Retinal pigment epithelial cell (primary cell): ENCODE measurements at regions not wholly inside any gene's neighbourhood (a gene's known extent, or its start where the extent isn't known, plus 50 kb on each side); places are given as distances from the start of the nearest gene placed in this dataset.
"Not testable (repeated sequence)": the region's sequence is repeated elsewhere in the genome, so short reads cannot be mapped to it uniquely, and the experiment has no call there.

Experiments used
- DNase-seq: peaks from one replicate; pipeline ENCODE4 v3.0.0-alpha.2; 2010; ENCODE audit warnings: low read depth
- H3K4me3 ChIP-seq: 2 replicates; pipeline ENCODE4 v1.5.1; 2011; ENCODE audit warnings: mild to moderate bottlenecking, low read length, control low read depth, moderate library complexity
- CTCF ChIP-seq: conservative IDR thresholded peaks from 2 replicates; pipeline ENCODE4 v1.5.1; 2011; ENCODE audit warnings: low read depth, low read length, control low read depth, inconsistent platforms

GRCh38 chr17:14733376-14733775, 432.5 kb downstream of the HS3ST3B1 start:
- H3K4me3 ChIP-seq: no peak overlapping the region
- no peak for TF ChIP-seq CTCF
- DNase-seq: no peak

- H3K4me3 ChIP-seq: no peak overlapping the region
- no peak for DNase-seq
- TF ChIP-seq CTCF: no peak
Observed at GRCh38 chr17:14732211-14732610, 431.3 kb downstream of the HS3ST3B1 start.

- TF ChIP-seq CTCF: no peak
- DNase-seq: no peak
- no peak overlapping the region for H3K4me3 ChIP-seq
Observed at GRCh38 chr17:14731591-14731990, 430.7 kb downstream of the HS3ST3B1 start.

- DNase-seq: no peak
- TF ChIP-seq CTCF: no peak
- H3K4me3 ChIP-seq: no peak overlapping the region
Observed at GRCh38 chr17:14730821-14731220, 429.9 kb downstream of the HS3ST3B1 start.

- DNase-seq: no peak
- no peak overlapping the region for H3K4me3 ChIP-seq
- no peak for TF ChIP-seq CTCF
Observed at GRCh38 chr17:14725729-14726128, 424.8 kb downstream of the HS3ST3B1 start.

- H3K4me3 ChIP-seq: no peak overlapping the region
- no peak for TF ChIP-seq CTCF
- DNase-seq: no peak
Observed at GRCh38 chr17:14724770-14725169, 423.9 kb downstream of the HS3ST3B1 start.

- not testable (repeated sequence) for H3K4me3 ChIP-seq, DNase-seq
Observed at GRCh38 chr17:14723349-14723748, 422.5 kb downstream of the HS3ST3B1 start.

GRCh38 chr17:14719942-14720341, 419.1 kb downstream of the HS3ST3B1 start:
- no peak overlapping the region for H3K4me3 ChIP-seq
- no peak for DNase-seq
- TF ChIP-seq CTCF: no peak
